Fibroblast of lung (primary cell): ENCODE measurements at regions not wholly inside any gene's neighbourhood (a gene's known extent, or its start where the extent isn't known, plus 50 kb on each side); places are given as distances from the start of the nearest gene placed in this dataset.

Source experiments
- DNase-seq, 2 donors: peaks; one replicate each; pipeline versions ENCODE4 v3.0.0 to v3.0.0-alpha.2; 2010; ENCODE audit warnings: low read depth in 2 of 2
- H2AFZ ChIP-seq: 2 replicates; pipeline ENCODE4 v1.5.1; 2012; ENCODE audit warnings: low read length, control low read depth, inconsistent platforms
- H3K27ac ChIP-seq: 2 replicates; pipeline ENCODE4 v1.5.1; 2011; ENCODE audit warnings: low read length, control low read depth; ENCODE audit not compliant: insufficient read depth
- H3K27me3 ChIP-seq: 2 replicates; pipeline ENCODE4 v1.5.1; 2011; ENCODE audit warnings: mild to moderate bottlenecking, low read length; ENCODE audit not compliant: control insufficient read depth, insufficient read depth
- H3K36me3 ChIP-seq: 2 replicates; pipeline ENCODE4 v1.5.1; 2011; ENCODE audit warnings: low read length; ENCODE audit not compliant: control insufficient read depth, insufficient read depth
- H3K4me1 ChIP-seq: 2 replicates; pipeline ENCODE4 v1.5.1; 2011; ENCODE audit warnings: low read length; ENCODE audit not compliant: control insufficient read depth, insufficient read depth; ENCODE audit errors: extremely low read depth
- H3K4me2 ChIP-seq: 2 replicates; pipeline ENCODE4 v1.5.1; 2011; ENCODE audit warnings: low read length, control low read depth; ENCODE audit not compliant: insufficient read depth; ENCODE audit errors: extremely low read depth
- H3K4me3 ChIP-seq, 4 experiments: fragments of 200-600 bp in 1 of 4; sonication (generic) in 1 of 4; replicated peaks in 1 of 4; 2 replicates each; pipeline ENCODE4 v1.5.1; 2011 to 2016; ENCODE audit warnings: low read length in 4 of 4, low read depth in 3 of 4, mild to moderate bottlenecking in 3 of 4, control low read depth in 2 of 4, inconsistent platforms in 1 of 4, mixed read lengths in 1 of 4; ENCODE audit not compliant: insufficient read depth in 1 of 4; ENCODE audit errors: control extremely low read depth in 1 of 4
- H3K79me2 ChIP-seq: 2 replicates; pipeline ENCODE4 v1.5.1; 2012; ENCODE audit warnings: mild to moderate bottlenecking, low read length, inconsistent platforms; ENCODE audit not compliant: control insufficient read depth, insufficient read depth
- H3K9ac ChIP-seq: 2 replicates; pipeline ENCODE4 v1.5.1; 2011; ENCODE audit warnings: mild to moderate bottlenecking, low read length, control low read depth; ENCODE audit not compliant: insufficient read depth
- H3K9me3 ChIP-seq: 2 replicates; pipeline ENCODE4 v1.5.1; 2012; ENCODE audit warnings: low read depth, low read length; ENCODE audit not compliant: control insufficient read depth, insufficient read depth
- H4K20me1 ChIP-seq: 2 replicates; pipeline ENCODE4 v1.5.1; 2011; ENCODE audit warnings: low read length; ENCODE audit not compliant: control insufficient read depth, insufficient read depth; ENCODE audit errors: extremely low read depth
- CTCF ChIP-seq, 2 donors: IDR thresholded peaks in 1 of 2; conservative IDR thresholded peaks in 1 of 2; 1 replicate in 1 of 2; 2 replicates in 1 of 2; pipeline ENCODE4 v1.5.1; 2011 to 2012; ENCODE audit warnings: low read length in 2 of 2, control low read depth in 1 of 2, inconsistent platforms in 1 of 2, low read depth in 1 of 2, mild to moderate bottlenecking in 1 of 2
- EZH2 ChIP-seq: IDR thresholded peaks from 2 replicates; pipeline ENCODE4 v1.5.1; 2012; ENCODE audit warnings: low read length, control low read depth, mild to moderate bottlenecking; ENCODE audit errors: missing control alignments

- Histone ChIP-seq H2AFZ (no peak overlapping the region), H3K4me1 (no peaks in the 10 kb centered on the region), H3K4me3 (no peak overlapping the region), H3K36me3 (no peaks in the 10 kb centered on the region), H3K9me3 (no peaks in the 10 kb centered on the region), H3K27ac (no peak overlapping the region), H3K79me2 (no peaks in the 10 kb centered on the region), H3K9ac (no peak overlapping the region), H4K20me1 (no peaks in the 10 kb centered on the region), H3K27me3 (no peaks in the 10 kb centered on the region), H3K4me2 (no peak overlapping the region)
- peak; percentile 19 to 84 for DNase-seq
- TF ChIP-seq CTCF (conservative IDR thresholded peaks at IDR 0.05 in 1 of 2, IDR thresholded peaks at IDR 0.05 in 1 of 2; ENCODE audit: low read depth in 1 of 2, low read length in 2 of 2) (no peak), EZH2 (no peak)
These were observed 149.7 kb downstream of the EN1 start for GRCh38 chr2:118697781-118698180.

- no peaks in the 10 kb centered on the region for H3K9me3 ChIP-seq
- H3K79me2 ChIP-seq, result no peaks in the 10 kb centered on the region
- no peaks in the 10 kb centered on the region for H3K27me3 ChIP-seq
- H4K20me1 ChIP-seq, result no peaks in the 10 kb centered on the region
- no peak for TF ChIP-seq CTCF (conservative IDR thresholded peaks at IDR 0.05 in 1 of 2, IDR thresholded peaks at IDR 0.05 in 1 of 2; ENCODE audit: low read depth in 1 of 2, low read length in 2 of 2)
- no peak for TF ChIP-seq EZH2
- H3K9ac ChIP-seq, result no peak overlapping the region
- no peak overlapping the region for H3K4me2 ChIP-seq
- H3K4me1 ChIP-seq, result no peaks in the 10 kb centered on the region
- no peak overlapping the region for H3K4me3 ChIP-seq
- no peak overlapping the region for H2AFZ ChIP-seq
- no peak overlapping the region for H3K27ac ChIP-seq
- H3K36me3 ChIP-seq, result no peaks in the 10 kb centered on the region
- DNase-seq, result peak; percentile 9 to 72
These were observed 150.5 kb downstream of the EN1 start for GRCh38 chr2:118696786-118697465.

- Histone ChIP-seq H3K9ac (no peak overlapping the region), H3K27me3 (no peaks in the 10 kb centered on the region), H3K4me1 (no peaks in the 10 kb centered on the region), H3K79me2 (no peaks in the 10 kb centered on the region), H3K36me3 (no peaks in the 10 kb centered on the region), H2AFZ (no peak overlapping the region), H3K4me3 (no peak overlapping the region), H3K9me3 (no peaks in the 10 kb centered on the region), H4K20me1 (no peaks in the 10 kb centered on the region), H3K27ac (no peak overlapping the region), H3K4me2 (no peak overlapping the region)
- TF ChIP-seq CTCF (conservative IDR thresholded peaks at IDR 0.05 in 1 of 2, IDR thresholded peaks at IDR 0.05 in 1 of 2; ENCODE audit: low read depth in 1 of 2, low read length in 2 of 2), result no peak
- no peak for TF ChIP-seq EZH2
- DNase-seq, result no peak
These were observed 154.1 kb downstream of the EN1 start for GRCh38 chr2:118693287-118693822.
